ENCODE measurements at regions not wholly inside any gene's neighbourhood (a gene's known extent, or its start where the extent isn't known, plus 50 kb on each side); places are given as distances from the start of the nearest gene placed in this dataset.

GRCh38 chr16:48833461-48833860 is 223.5 kb upstream of the N4BP1 start:
- no peaks in the 10 kb centered on the region for H3K27me3 Mint-ChIP-seq
- H3K36me3 Mint-ChIP-seq (ENCODE audit: low read depth) = no peaks in the 10 kb centered on the region
- H3K4me1 Mint-ChIP-seq (ENCODE audit: low read depth) = no peaks in the 10 kb centered on the region
- no peak overlapping the region for H3K27ac Mint-ChIP-seq
- H3K9me3 Mint-ChIP-seq = no peaks in the 10 kb centered on the region
- intact Hi-C loops (cut with micrococcal nuclease) = no loop called here
- H3K4me3 Mint-ChIP-seq = no peak overlapping the region

GRCh38 chr16:48831076-48831722 is 221.2 kb upstream of the N4BP1 start:
- Mint-ChIP-seq H3K27me3 (no peaks in the 10 kb centered on the region), H3K27ac (no peak overlapping the region), H3K4me1 (ENCODE audit: low read depth) (no peaks in the 10 kb centered on the region), H3K9me3 (no peaks in the 10 kb centered on the region), H3K36me3 (ENCODE audit: low read depth) (no peaks in the 10 kb centered on the region), H3K4me3 (no peak overlapping the region)
- intact Hi-C loops (cut with micrococcal nuclease) = no loop called here

GRCh38 chr16:48829336-48830310 is 219.6 kb upstream of the N4BP1 start:
- no peak overlapping the region for H3K4me3 Mint-ChIP-seq
- intact Hi-C loops (cut with micrococcal nuclease) = no loop called here
- H3K9me3 Mint-ChIP-seq = no peaks in the 10 kb centered on the region
- H3K36me3 Mint-ChIP-seq (ENCODE audit: low read depth) = no peaks in the 10 kb centered on the region
- H3K4me1 Mint-ChIP-seq (ENCODE audit: low read depth) = no peaks in the 10 kb centered on the region
- no peak overlapping the region for H3K27ac Mint-ChIP-seq
- H3K27me3 Mint-ChIP-seq = no peaks in the 10 kb centered on the region

- intact Hi-C loops (cut with micrococcal nuclease) = no loop called here
- H3K27ac Mint-ChIP-seq = no peak overlapping the region
- H3K4me3 Mint-ChIP-seq = no peak overlapping the region
- H3K27me3 Mint-ChIP-seq = no peaks in the 10 kb centered on the region
- no peaks in the 10 kb centered on the region for H3K4me1 Mint-ChIP-seq (ENCODE audit: low read depth)
- no peaks in the 10 kb centered on the region for H3K36me3 Mint-ChIP-seq (ENCODE audit: low read depth)
- no peaks in the 10 kb centered on the region for H3K9me3 Mint-ChIP-seq
These were observed 214.3 kb upstream of the N4BP1 start for GRCh38 chr16:48824271-48824670.

- H3K27ac Mint-ChIP-seq = no peak overlapping the region
- H3K9me3 Mint-ChIP-seq = no peaks in the 10 kb centered on the region
- H3K36me3 Mint-ChIP-seq (ENCODE audit: low read depth) = no peaks in the 10 kb centered on the region
- intact Hi-C loops (cut with micrococcal nuclease) = no loop called here
- H3K4me1 Mint-ChIP-seq (ENCODE audit: low read depth) = no peaks in the 10 kb centered on the region
- H3K27me3 Mint-ChIP-seq = no peaks in the 10 kb centered on the region
- H3K4me3 Mint-ChIP-seq = no peak overlapping the region
These were observed 212.5 kb upstream of the N4BP1 start for GRCh38 chr16:48822431-48822830.

GRCh38 chr16:48820379-48820778 is 210.4 kb upstream of the N4BP1 start:
- no peaks in the 10 kb centered on the region for H3K36me3 Mint-ChIP-seq (ENCODE audit: low read depth)
- no peaks in the 10 kb centered on the region for H3K27me3 Mint-ChIP-seq

GRCh38 chr16:48818257-48818656 is 208.3 kb upstream of the N4BP1 start:
- Mint-ChIP-seq H3K4me1 (ENCODE audit: low read depth) (no peaks in the 10 kb centered on the region), H3K36me3 (ENCODE audit: low read depth) (no peaks in the 10 kb centered on the region), H3K9me3 (no peaks in the 10 kb centered on the region), H3K27me3 (peaks cover 4% of the 10 kb centered on the region), H3K27ac (no peak overlapping the region), H3K4me3 (no peak overlapping the region)
- intact Hi-C loops (cut with micrococcal nuclease) = no loop called here

More at GRCh38 chr16:48820379-48820778, 210.4 kb upstream of the N4BP1 start:
- Mint-ChIP-seq H3K27ac (no peak overlapping the region), H3K9me3 (no peaks in the 10 kb centered on the region), H3K4me1 (ENCODE audit: low read depth) (no peaks in the 10 kb centered on the region), H3K4me3 (no peak overlapping the region)
- intact Hi-C loops (cut with micrococcal nuclease) = no loop called here

- intact Hi-C loops (cut with micrococcal nuclease) = no loop called here
- Mint-ChIP-seq H3K27me3 (peaks cover 12% of the 10 kb centered on the region), H3K27ac (no peak overlapping the region), H3K4me3 (no peak overlapping the region), H3K4me1 (ENCODE audit: low read depth) (no peaks in the 10 kb centered on the region), H3K36me3 (ENCODE audit: low read depth) (no peaks in the 10 kb centered on the region), H3K9me3 (no peaks in the 10 kb centered on the region)
These were observed 207.1 kb upstream of the N4BP1 start for GRCh38 chr16:48817032-48817431.

GRCh38 chr16:48816393-48816792 is 206.4 kb upstream of the N4BP1 start:
- Mint-ChIP-seq H3K9me3 (no peaks in the 10 kb centered on the region), H3K27ac (no peak overlapping the region), H3K4me1 (ENCODE audit: low read depth) (peaks cover 2% of the 10 kb centered on the region), H3K4me3 (no peak overlapping the region), H3K27me3 (peaks cover 18% of the 10 kb centered on the region), H3K36me3 (ENCODE audit: low read depth) (no peaks in the 10 kb centered on the region)
- intact Hi-C loops (cut with micrococcal nuclease) = no loop called here

- Mint-ChIP-seq H3K9me3 (no peaks in the 10 kb centered on the region), H3K4me1 (ENCODE audit: low read depth) (peaks cover 5% of the 10 kb centered on the region), H3K27me3 (peaks cover 29% of the 10 kb centered on the region), H3K36me3 (ENCODE audit: low read depth) (no peaks in the 10 kb centered on the region), H3K27ac (no peak overlapping the region), H3K4me3 (no peak overlapping the region)
- intact Hi-C loops (cut with micrococcal nuclease) = no loop called here
These were observed 205.0 kb upstream of the N4BP1 start for GRCh38 chr16:48814994-48815393.

GRCh38 chr16:48813485-48813884 is 203.5 kb upstream of the N4BP1 start:
- no peak overlapping the region for H3K4me3 Mint-ChIP-seq
- no peak overlapping the region for H3K27ac Mint-ChIP-seq
- no peaks in the 10 kb centered on the region for H3K36me3 Mint-ChIP-seq (ENCODE audit: low read depth)
- peaks cover 5% of the 10 kb centered on the region for H3K4me1 Mint-ChIP-seq (ENCODE audit: low read depth)
- H3K9me3 Mint-ChIP-seq = no peaks in the 10 kb centered on the region
- peaks cover 41% of the 10 kb centered on the region for H3K27me3 Mint-ChIP-seq
- intact Hi-C loops (cut with micrococcal nuclease) = no loop called here

GRCh38 chr16:48812856-48813255 is 202.9 kb upstream of the N4BP1 start:
- H3K36me3 Mint-ChIP-seq (ENCODE audit: low read depth) = no peaks in the 10 kb centered on the region
- peaks cover 5% of the 10 kb centered on the region for H3K4me1 Mint-ChIP-seq (ENCODE audit: low read depth)
- H3K9me3 Mint-ChIP-seq = no peaks in the 10 kb centered on the region
- H3K27me3 Mint-ChIP-seq = peaks cover 41% of the 10 kb centered on the region
- no peak overlapping the region for H3K4me3 Mint-ChIP-seq
- intact Hi-C loops (cut with micrococcal nuclease) = no loop called here
- no peak overlapping the region for H3K27ac Mint-ChIP-seq

GRCh38 chr16:48811478-48811877 is 201.5 kb upstream of the N4BP1 start:
- no peak overlapping the region for H3K4me3 Mint-ChIP-seq
- no peak overlapping the region for H3K27ac Mint-ChIP-seq

GRCh38 chr16:48810803-48811453 is 200.9 kb upstream of the N4BP1 start:
- H3K36me3 Mint-ChIP-seq (ENCODE audit: low read depth) = no peaks in the 10 kb centered on the region
- peaks cover 44% of the 10 kb centered on the region for H3K27me3 Mint-ChIP-seq
- H3K4me1 Mint-ChIP-seq (ENCODE audit: low read depth) = peaks cover 5% of the 10 kb centered on the region
- intact Hi-C loops (cut with micrococcal nuclease) = no loop called here
- H3K9me3 Mint-ChIP-seq = no peaks in the 10 kb centered on the region
- H3K27ac Mint-ChIP-seq = no peak overlapping the region
- no peak overlapping the region for H3K4me3 Mint-ChIP-seq

More at GRCh38 chr16:48811478-48811877, 201.5 kb upstream of the N4BP1 start:
- Mint-ChIP-seq H3K9me3 (no peaks in the 10 kb centered on the region), H3K36me3 (ENCODE audit: low read depth) (no peaks in the 10 kb centered on the region), H3K27me3 (peaks cover 44% of the 10 kb centered on the region), H3K4me1 (ENCODE audit: low read depth) (peaks cover 5% of the 10 kb centered on the region)
- intact Hi-C loops (cut with micrococcal nuclease) = no loop called here
